GM23338 (cell line): ENCODE measurements at regions not wholly inside any gene's neighbourhood (a gene's known extent, or its start where the extent isn't known, plus 50 kb on each side); places are given as distances from the start of the nearest gene placed in this dataset.

Source experiments
- ATAC-seq: fragments of 200-7000 bp; cut with Tn5 transposase; 3 replicates; pipeline ENCODE4 v1.9.1; 2020
- DNase-seq: peaks from one replicate; pipeline ENCODE4 v3.0.0-alpha.2; 2015; ENCODE audit warnings: low spot score
- H2AFZ ChIP-seq: fragments of 200-600 bp; sonication (generic); 2 replicates; pipeline ENCODE4 v1.8.0; 2016; ENCODE audit warnings: antibody characterized with exemption, mild to moderate bottlenecking, moderate library complexity
- H3F3A ChIP-seq: fragments of 200-600 bp; sonication (generic); replicated peaks from 2 replicates; pipeline ENCODE4 v1.8.0; 2017; ENCODE audit warnings: antibody characterized with exemption, mixed run types, low read depth
- H3K27ac ChIP-seq: fragments of 200-600 bp; sonication (generic); 2 replicates; pipeline ENCODE4 v1.6.1; 2016; ENCODE audit warnings: low read depth
- H3K27me3 ChIP-seq: fragments of 200-600 bp; sonication (generic); 2 replicates; pipeline ENCODE4 v1.8.0; 2016; ENCODE audit warnings: mild to moderate bottlenecking, mixed run types, moderate library complexity; ENCODE audit not compliant: insufficient read depth
- H3K36me3 ChIP-seq: fragments of 200-600 bp; sonication (generic); 2 replicates; pipeline ENCODE4 v1.8.0; 2016; ENCODE audit warnings: mild to moderate bottlenecking; ENCODE audit not compliant: insufficient read depth
- H3K4me1 ChIP-seq: fragments of 200-600 bp; sonication (generic); 2 replicates; pipeline ENCODE4 v1.8.0; 2016; ENCODE audit warnings: mild to moderate bottlenecking, moderate library complexity; ENCODE audit not compliant: insufficient read depth
- H3K4me2 ChIP-seq: fragments of 200-600 bp; sonication (generic); 2 replicates; pipeline ENCODE4 v1.7.1; 2017; ENCODE audit warnings: mixed run types
- H3K4me3 ChIP-seq: fragments of 200-600 bp; sonication (generic); 2 replicates; pipeline ENCODE4 v1.6.1; 2016; ENCODE audit warnings: mixed run types
- H3K79me2 ChIP-seq: fragments of 200-600 bp; sonication (generic); replicated peaks from 2 replicates; pipeline ENCODE4 v1.8.0; 2017; ENCODE audit warnings: mild to moderate bottlenecking; ENCODE audit not compliant: insufficient read depth
- H3K9me2 ChIP-seq: fragments of 200-600 bp; sonication (generic); 2 replicates; pipeline ENCODE4 v1.8.0; 2017; ENCODE audit not compliant: insufficient read depth
- H4K20me1 ChIP-seq: fragments of 200-600 bp; sonication (generic); replicated peaks from 2 replicates; pipeline ENCODE4 v1.8.0; 2017; ENCODE audit warnings: mild to moderate bottlenecking; ENCODE audit not compliant: insufficient read depth
- H3K27ac Mint-ChIP-seq: 2 replicates; pipeline ENCODE4 v1.8.0; 2020; ENCODE audit warnings: inconsistent platforms, mild to moderate bottlenecking, moderate library complexity, mixed read lengths
- H3K27me3 Mint-ChIP-seq: 3 replicates; pipeline ENCODE4 v1.8.0; 2022; ENCODE audit warnings: low read depth, mild to moderate bottlenecking, moderate library complexity, mixed read lengths, inconsistent platforms; ENCODE audit not compliant: insufficient read depth, poor library complexity
- H3K36me3 Mint-ChIP-seq: 3 replicates; pipeline ENCODE4 v1.8.0; 2021; ENCODE audit warnings: low read depth, mild to moderate bottlenecking, inconsistent platforms, moderate library complexity, mixed read lengths
- H3K4me1 Mint-ChIP-seq: 3 replicates; pipeline ENCODE4 v1.8.0; 2020; ENCODE audit warnings: mild to moderate bottlenecking, inconsistent platforms, mixed read lengths
- H3K4me3 Mint-ChIP-seq: 3 replicates; pipeline ENCODE4 v1.8.0; 2021; ENCODE audit warnings: moderate library complexity, mild to moderate bottlenecking, inconsistent platforms, mixed read lengths
- H3K9me3 Mint-ChIP-seq: 3 replicates; pipeline ENCODE4 v1.8.0; 2020; ENCODE audit warnings: moderate library complexity, mild to moderate bottlenecking, inconsistent platforms, mixed read lengths
- EZH2phosphoT487 ChIP-seq: fragments of 200-600 bp; sonication (generic); IDR thresholded peaks from one replicate; pipeline ENCODE4 v1.8.1; 2018; ENCODE audit warnings: antibody characterized with exemption; ENCODE audit not compliant: unreplicated experiment
- NANOG ChIP-seq: IDR thresholded peaks from 2 replicates; pipeline ENCODE4 v1.6.1; 2016; ENCODE audit warnings: antibody characterized with exemption, borderline replicate concordance
- ZNF331 ChIP-seq: fragments of 250-450 bp; sonication (Bioruptor Pico); IDR thresholded peaks from 2 replicates; pipeline ENCODE4 v1.5.0; 2020; ENCODE audit warnings: low read depth, mild to moderate bottlenecking, moderate library complexity
- TF ChIP-seq, protein P1 (sequence below): fragments of 250-450 bp; sonication (Bioruptor Pico); IDR thresholded peaks from 2 replicates; pipeline ENCODE4 v1.5.0; 2020; ENCODE audit warnings: mild to moderate bottlenecking, moderate library complexity
- TF ChIP-seq, protein P2 (sequence below): IDR thresholded peaks from one replicate; pipeline ENCODE4 v1.6.1; 2018; ENCODE audit warnings: antibody characterized with exemption; ENCODE audit not compliant: unreplicated experiment

DNA sequence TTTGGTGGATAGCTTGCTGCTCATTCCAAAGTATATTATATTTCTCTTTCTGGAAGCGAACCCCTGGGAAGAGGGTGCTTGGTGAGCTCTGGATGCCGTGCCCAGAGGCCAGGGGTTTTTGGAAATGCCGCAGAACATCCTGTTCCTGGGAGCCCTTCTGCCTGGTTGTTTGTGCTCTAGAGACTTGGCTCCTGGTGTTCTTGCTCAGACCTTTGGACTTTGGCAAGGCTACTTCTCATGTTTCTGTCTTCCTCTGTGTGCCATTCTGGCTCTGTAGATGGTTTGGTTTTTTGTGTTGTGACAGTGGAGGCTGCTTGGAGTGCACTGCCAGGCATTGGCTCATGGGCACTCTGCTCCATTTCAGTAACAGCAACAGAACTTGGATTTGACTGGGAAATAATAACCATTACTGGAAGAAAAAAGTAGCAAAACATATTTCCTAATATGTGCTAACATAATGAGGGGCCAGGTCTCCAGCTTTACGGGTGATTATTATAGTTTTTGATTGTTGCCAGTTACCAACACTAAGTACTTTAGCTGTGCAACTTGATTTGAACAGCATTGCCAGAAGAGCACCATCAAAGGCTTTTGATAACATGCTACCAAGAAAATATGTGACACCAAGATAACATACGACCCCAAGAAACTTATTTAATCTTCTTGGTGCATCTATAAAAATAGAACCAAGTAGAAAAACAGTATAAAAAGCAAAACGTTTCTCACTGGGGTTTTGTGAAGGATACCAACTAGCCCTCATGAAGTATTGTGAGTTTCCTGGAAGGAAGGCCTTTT, 94.2 kb downstream of the PCSK1 start (continued):
- TF ChIP-seq, protein P1, sequence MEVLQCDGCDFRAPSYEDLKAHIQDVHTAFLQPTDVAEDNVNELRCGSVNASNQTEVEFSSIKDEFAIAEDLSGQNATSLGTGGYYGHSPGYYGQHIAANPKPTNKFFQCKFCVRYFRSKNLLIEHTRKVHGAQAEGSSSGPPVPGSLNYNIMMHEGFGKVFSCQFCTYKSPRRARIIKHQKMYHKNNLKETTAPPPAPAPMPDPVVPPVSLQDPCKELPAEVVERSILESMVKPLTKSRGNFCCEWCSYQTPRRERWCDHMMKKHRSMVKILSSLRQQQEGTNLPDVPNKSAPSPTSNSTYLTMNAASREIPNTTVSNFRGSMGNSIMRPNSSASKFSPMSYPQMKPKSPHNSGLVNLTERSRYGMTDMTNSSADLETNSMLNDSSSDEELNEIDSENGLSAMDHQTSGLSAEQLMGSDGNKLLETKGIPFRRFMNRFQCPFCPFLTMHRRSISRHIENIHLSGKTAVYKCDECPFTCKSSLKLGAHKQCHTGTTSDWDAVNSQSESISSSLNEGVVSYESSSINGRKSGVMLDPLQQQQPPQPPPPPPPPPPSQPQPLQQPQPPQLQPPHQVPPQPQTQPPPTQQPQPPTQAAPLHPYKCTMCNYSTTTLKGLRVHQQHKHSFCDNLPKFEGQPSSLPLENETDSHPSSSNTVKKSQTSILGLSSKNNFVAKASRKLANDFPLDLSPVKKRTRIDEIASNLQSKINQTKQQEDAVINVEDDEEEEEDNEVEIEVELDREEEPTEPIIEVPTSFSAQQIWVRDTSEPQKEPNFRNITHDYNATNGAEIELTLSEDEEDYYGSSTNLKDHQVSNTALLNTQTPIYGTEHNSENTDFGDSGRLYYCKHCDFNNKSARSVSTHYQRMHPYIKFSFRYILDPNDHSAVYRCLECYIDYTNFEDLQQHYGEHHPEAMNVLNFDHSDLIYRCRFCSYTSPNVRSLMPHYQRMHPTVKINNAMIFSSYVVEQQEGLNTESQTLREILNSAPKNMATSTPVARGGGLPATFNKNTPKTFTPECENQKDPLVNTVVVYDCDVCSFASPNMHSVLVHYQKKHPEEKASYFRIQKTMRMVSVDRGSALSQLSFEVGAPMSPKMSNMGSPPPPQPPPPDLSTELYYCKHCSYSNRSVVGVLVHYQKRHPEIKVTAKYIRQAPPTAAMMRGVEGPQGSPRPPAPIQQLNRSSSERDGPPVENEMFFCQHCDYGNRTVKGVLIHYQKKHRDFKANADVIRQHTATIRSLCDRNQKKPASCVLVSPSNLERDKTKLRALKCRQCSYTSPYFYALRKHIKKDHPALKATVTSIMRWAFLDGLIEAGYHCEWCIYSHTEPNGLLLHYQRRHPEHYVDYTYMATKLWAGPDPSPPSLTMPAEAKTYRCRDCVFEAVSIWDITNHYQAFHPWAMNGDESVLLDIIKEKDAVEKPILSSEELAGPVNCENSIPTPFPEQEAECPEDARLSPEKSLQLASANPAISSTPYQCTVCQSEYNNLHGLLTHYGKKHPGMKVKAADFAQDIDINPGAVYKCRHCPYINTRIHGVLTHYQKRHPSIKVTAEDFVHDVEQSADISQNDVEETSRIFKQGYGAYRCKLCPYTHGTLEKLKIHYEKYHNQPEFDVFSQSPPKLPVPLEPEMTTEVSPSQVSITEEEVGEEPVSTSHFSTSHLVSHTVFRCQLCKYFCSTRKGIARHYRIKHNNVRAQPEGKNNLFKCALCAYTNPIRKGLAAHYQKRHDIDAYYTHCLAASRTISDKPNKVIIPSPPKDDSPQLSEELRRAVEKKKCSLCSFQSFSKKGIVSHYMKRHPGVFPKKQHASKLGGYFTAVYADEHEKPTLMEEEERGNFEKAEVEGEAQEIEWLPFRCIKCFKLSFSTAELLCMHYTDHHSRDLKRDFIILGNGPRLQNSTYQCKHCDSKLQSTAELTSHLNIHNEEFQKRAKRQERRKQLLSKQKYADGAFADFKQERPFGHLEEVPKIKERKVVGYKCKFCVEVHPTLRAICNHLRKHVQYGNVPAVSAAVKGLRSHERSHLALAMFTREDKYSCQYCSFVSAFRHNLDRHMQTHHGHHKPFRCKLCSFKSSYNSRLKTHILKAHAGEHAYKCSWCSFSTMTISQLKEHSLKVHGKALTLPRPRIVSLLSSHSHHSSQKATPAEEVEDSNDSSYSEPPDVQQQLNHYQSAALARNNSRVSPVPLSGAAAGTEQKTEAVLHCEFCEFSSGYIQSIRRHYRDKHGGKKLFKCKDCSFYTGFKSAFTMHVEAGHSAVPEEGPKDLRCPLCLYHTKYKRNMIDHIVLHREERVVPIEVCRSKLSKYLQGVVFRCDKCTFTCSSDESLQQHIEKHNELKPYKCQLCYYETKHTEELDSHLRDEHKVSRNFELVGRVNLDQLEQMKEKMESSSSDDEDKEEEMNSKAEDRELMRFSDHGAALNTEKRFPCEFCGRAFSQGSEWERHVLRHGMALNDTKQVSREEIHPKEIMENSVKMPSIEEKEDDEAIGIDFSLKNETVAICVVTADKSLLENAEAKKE (CRISPR knock-in tag), result no peak

DNA sequence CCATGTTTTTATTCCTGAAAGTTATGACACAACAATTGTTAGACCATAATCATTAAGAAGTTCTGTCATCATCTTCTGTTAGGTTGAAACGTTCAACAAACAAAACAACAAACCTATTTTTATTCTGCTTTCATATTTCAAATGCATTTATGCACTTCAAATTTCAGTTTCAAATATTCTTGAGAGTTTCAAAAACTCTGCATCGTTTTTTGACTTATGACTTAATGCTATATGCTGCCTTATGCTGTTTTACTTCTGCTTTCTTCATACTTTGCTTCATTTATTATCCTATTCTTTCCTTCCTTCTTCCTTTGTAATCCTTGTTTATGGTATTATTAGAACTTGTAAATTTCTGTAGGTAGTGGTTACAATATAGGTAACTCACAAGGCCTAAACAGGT, 95.0 kb downstream of the PCSK1 start:
- Histone ChIP-seq H3K36me3 (no peaks in the 10 kb centered on the region), H3K9me2 (no peaks in the 10 kb centered on the region), H2AFZ (no peak overlapping the region), H3K27ac (no peak overlapping the region), H3K4me3 (no peak overlapping the region), H3K4me1 (peaks cover 13% of the 10 kb centered on the region), H4K20me1 (no peaks in the 10 kb centered on the region), H3K27me3 (no peaks in the 10 kb centered on the region), H3K4me2 (no peak overlapping the region), H3F3A (no peaks in the 10 kb centered on the region), H3K79me2 (no peaks in the 10 kb centered on the region)
- Mint-ChIP-seq H3K4me3 (no peak overlapping the region), H3K36me3 (no peaks in the 10 kb centered on the region), H3K27me3 (no peaks in the 10 kb centered on the region), H3K27ac (no peak overlapping the region), H3K9me3 (no peaks in the 10 kb centered on the region), H3K4me1 (peaks cover 9% of the 10 kb centered on the region; the same call in 2 of the 3 replicates)
- ATAC-seq, result no peak
- no peak for DNase-seq
- TF ChIP-seq, protein P2, sequence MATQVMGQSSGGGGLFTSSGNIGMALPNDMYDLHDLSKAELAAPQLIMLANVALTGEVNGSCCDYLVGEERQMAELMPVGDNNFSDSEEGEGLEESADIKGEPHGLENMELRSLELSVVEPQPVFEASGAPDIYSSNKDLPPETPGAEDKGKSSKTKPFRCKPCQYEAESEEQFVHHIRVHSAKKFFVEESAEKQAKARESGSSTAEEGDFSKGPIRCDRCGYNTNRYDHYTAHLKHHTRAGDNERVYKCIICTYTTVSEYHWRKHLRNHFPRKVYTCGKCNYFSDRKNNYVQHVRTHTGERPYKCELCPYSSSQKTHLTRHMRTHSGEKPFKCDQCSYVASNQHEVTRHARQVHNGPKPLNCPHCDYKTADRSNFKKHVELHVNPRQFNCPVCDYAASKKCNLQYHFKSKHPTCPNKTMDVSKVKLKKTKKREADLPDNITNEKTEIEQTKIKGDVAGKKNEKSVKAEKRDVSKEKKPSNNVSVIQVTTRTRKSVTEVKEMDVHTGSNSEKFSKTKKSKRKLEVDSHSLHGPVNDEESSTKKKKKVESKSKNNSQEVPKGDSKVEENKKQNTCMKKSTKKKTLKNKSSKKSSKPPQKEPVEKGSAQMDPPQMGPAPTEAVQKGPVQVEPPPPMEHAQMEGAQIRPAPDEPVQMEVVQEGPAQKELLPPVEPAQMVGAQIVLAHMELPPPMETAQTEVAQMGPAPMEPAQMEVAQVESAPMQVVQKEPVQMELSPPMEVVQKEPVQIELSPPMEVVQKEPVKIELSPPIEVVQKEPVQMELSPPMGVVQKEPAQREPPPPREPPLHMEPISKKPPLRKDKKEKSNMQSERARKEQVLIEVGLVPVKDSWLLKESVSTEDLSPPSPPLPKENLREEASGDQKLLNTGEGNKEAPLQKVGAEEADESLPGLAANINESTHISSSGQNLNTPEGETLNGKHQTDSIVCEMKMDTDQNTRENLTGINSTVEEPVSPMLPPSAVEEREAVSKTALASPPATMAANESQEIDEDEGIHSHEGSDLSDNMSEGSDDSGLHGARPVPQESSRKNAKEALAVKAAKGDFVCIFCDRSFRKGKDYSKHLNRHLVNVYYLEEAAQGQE, result no peak
- TF ChIP-seq ZNF331 (CRISPR knock-in tag) (no peak), EZH2phosphoT487 (no peak), NANOG (no peak)
